Heart left ventricle (tissue), 13 donors: ENCODE measurements at regions not wholly inside any gene's neighbourhood (a gene's known extent, or its start where the extent isn't known, plus 50 kb on each side); places are given as distances from the start of the nearest gene placed in this dataset.

Experiments
- POLR2A ChIP-seq, 2 donors: fragments of 450-650 bp; IDR thresholded peaks; one replicate each; pipeline ENCODE4 v1.6.1; 2017; ENCODE audit warnings: antibody characterized with exemption in 2 of 2, mild to moderate bottlenecking in 2 of 2, moderate library complexity in 2 of 2
- TF ChIP-seq, protein P1 (sequence below), 12 donors: fragments of 200-600 bp; sonication (generic) in 4 of 12; IDR thresholded peaks; one replicate each; pipeline versions ENCODE4 v1.5.0 to v1.8.0; 2018 to 2022; ENCODE audit warnings: antibody characterized with exemption in 12 of 12, mild to moderate bottlenecking in 5 of 12
- donor health status: ischemic (EF 13 %, LVEDD 7.1; RV severe dilation, severe dysfunction).
- donor health status: DM: no; HTN: yes; CAD: no.
- donor health status: DM: no; HTN: no; CAD: no.
- donor health status: ischemic (EF 25% LVEDD 6.9; RV normal size, moderate dysfunction).
- donor health status: ischemic (EF 25% LVEDD 5.7; RV mildly dilated, moderate dysfunction).
- donor health status: ischemic (EF 35%, LVEDD 5.7; RV mildly dilated, moderate dysfunction).
- donor health status: nonischemic (EF 11% LVEDD 7.7; RV severe dilation, severe dysfunction).
- donor health status: DM: yes; HTN: yes; CAD: no.
- donor health status: PGD.
- donor health status: ischemic (EF 29% LVEDD 5.4; RV normal size, mild dysfunction).
- donor health status: nonischemic (EF 23%, LVEDD 6.1; RV moderate dilation, normal function).

DNA sequence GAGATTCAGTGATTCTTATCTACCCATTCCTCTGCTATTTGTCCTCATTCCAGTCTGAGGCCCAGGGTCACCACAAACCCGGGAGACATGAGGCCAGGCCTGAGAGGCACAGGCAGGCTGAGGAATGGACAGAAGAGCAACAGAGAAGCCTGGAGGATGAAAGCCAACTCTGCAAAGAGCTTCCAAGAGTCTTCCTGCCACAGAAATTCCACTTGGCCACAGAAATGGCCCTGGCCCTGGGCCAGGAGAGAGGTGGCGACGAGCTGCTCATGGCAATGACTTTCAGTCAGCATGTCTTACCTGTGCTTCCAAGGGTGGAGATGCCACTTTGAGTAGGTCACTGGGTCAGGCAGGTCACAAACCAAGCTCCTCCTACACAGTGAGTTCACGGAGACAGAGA is 155.3 kb upstream of the PKDCC start:
- TF ChIP-seq, protein P1, sequence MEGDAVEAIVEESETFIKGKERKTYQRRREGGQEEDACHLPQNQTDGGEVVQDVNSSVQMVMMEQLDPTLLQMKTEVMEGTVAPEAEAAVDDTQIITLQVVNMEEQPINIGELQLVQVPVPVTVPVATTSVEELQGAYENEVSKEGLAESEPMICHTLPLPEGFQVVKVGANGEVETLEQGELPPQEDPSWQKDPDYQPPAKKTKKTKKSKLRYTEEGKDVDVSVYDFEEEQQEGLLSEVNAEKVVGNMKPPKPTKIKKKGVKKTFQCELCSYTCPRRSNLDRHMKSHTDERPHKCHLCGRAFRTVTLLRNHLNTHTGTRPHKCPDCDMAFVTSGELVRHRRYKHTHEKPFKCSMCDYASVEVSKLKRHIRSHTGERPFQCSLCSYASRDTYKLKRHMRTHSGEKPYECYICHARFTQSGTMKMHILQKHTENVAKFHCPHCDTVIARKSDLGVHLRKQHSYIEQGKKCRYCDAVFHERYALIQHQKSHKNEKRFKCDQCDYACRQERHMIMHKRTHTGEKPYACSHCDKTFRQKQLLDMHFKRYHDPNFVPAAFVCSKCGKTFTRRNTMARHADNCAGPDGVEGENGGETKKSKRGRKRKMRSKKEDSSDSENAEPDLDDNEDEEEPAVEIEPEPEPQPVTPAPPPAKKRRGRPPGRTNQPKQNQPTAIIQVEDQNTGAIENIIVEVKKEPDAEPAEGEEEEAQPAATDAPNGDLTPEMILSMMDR (IDR thresholded peaks at IDR 0.05) = no peak
- no peak for TF ChIP-seq POLR2A (IDR thresholded peaks at IDR 0.05)
